HG03571 (cell line): ENCODE measurements at regions not wholly inside any gene's neighbourhood (a gene's known extent, or its start where the extent isn't known, plus 50 kb on each side); places are given as distances from the start of the nearest gene placed in this dataset.

Experiments
- ATAC-seq: cut with Tn5 transposase; IDR thresholded peaks from one replicate; pipeline ENCODE4 v1.9.1; 2021; ENCODE audit not compliant: unreplicated experiment

DNA sequence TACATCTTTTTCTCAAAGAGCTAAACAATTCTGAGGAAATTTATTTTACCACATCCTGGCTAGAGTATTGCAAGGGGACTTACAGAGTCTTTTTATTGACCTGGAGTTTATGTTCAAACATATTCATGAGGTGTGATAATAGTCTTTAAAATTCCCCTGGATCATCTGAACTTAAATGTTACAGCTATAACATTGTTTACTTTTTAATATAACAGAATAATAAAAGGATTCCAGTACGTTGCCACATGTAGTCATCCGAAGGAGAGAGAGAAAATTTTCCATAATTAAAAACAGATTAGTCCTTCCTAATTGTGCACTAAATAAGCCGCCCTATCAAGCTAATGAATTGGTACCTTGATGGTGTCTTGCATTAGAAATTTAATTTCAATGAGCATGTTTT lies 765.4 kb upstream of the MAP3K7 start:
- ATAC-seq = no peak

DNA sequence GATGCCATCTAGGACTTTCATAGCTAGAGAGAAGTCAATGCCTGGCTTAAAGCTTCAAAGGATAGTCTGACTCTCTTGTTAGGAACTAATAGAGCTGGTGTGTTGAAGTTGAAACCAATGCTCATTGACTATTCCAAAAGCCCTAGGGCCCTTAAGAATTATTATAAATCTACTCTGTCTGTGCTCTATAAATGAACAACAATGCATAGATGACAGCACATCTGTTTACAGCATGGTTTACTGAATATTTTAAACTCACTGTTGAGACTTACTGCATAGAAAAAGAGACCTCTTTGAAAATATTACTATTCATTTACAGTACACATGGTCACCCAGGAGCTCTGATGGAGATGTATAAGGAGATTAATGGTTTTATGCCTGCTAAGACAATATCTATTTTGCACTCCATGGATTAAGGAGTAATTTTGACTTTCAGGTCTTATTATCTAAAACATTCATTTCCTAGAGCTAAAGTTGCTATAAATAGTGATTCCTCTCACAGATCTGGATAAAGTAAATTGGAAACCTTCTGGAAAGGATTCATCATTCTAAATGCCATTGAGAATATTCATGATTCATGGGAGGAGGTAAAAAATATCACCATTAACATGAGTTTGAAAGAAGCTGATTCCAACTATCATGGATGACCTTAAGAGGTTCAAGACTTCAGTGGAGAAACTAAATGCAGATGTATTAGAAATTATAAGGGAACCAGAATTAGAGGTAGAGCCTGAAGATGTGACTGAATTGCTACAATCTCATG lies 763.5 kb upstream of the MAP3K7 start:
- ATAC-seq = no peak

- ATAC-seq = no peak
Observed at GRCh38 chr6:91341473-91341872, 754.6 kb upstream of the MAP3K7 start.

GRCh38 chr6:91340896-91341395 lies 754.1 kb upstream of the MAP3K7 start:
- no peak for ATAC-seq

GRCh38 chr6:91337967-91338366 lies 751.1 kb upstream of the MAP3K7 start:
- no peak for ATAC-seq

GRCh38 chr6:91330896-91331295 lies 744.0 kb upstream of the MAP3K7 start:
- ATAC-seq = no peak

DNA sequence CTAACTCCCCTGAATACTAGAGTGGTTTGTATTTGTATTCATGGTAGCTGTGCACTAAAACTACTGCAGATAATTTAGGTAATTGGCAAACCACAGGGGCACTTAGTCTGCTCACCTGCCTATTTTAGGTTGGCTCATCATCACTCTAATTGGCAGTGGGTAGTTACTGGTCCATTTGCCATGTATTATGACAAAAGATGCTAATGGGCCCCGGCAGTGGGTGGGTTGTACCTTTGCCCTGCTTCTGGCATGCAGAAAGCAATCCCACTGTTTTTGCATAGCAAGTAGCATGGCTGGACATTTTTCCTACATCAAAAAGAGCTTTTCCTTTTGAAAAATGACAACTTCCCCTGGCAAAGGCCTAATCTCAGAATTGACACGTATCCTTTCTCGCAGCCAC lies 741.4 kb upstream of the MAP3K7 start:
- no peak for ATAC-seq

DNA sequence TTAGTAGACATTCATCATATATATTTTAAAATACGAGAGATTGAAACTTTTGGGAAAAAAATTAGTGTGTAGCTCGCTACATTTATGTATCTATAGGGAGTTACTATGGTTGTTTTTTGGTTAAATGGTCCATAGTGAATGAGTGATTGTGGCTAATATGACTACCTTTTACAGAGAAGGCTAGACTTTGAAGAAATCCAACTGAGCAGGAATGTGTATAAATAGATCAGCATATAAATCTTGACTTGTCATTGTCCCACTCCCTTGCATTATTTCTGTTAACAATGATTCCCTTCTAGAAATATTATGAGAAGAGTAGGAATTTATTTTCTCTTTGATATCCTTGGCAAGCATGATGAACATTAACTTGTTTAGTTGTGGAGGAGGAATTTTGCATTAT lies 737.8 kb upstream of the MAP3K7 start:
- ATAC-seq = no peak

DNA sequence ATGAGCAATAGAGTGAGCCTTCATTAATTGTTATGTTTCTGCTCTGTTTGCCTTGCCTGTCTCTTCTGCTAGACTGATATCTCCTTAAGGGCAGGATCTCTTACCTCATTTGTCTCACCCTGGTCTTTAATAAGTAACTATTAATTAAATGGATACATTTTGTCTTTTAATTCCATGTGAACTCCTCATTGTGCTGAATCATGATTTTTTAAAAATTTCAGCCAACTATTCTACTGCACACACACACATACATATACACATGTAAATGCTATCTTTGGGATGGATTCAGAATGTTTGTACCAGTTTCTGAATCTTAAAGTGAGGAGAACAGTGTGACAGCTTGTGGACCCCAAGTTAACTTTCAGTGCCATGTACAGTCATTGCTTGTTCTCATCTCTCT lies 731.1 kb upstream of the MAP3K7 start:
- no peak for ATAC-seq

DNA sequence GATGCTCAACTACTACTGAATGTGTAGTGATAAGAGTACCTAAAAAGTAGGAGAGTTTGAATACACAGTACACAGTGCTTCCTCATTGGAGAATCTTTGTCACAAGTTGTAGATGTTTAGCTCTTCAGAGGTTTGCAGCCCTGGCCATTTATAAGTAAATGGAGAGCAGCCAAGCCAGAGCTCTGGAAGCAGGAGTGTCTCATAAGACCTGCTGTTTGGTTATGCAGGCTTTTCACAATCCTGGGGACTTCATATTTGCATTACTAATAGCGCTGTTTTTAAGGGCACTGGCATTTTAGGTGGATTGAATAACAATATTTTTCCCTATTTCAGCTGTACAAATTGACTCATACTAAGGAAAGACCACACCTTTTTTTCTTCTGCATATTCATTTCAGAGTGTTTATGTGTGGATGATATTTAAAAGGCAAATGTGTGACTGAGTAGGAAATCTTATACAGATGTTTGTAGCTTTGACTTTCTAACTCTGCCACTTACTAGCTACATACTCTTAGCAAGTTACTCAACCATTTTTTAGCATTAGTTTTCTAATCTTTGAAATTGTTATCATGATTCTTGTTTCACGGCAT lies 730.5 kb upstream of the MAP3K7 start:
- ATAC-seq = no peak

DNA sequence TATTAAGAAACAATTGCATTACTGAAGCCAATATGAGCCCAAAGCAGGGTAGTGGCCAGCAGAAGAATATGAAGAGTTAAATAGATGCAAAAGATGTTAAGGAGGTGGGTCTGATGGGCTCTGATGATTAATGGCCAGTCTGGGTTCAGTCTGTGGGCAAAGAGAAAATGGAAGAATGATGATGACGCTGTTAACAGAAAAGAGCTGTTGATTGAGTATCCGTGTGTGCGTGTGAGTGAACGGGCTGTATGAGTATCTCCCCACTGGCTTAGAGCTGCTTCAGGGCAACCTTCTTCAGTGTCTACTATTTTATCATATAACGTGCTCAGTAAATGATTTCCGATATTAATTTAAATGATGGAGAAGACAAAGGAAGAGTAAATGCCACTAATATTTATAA lies 723.3 kb upstream of the MAP3K7 start:
- no peak for ATAC-seq

GRCh38 chr6:91305755-91306154 lies 718.9 kb upstream of the MAP3K7 start:
- ATAC-seq = no peak

- ATAC-seq = no peak
Observed at GRCh38 chr6:91304521-91304920, 717.6 kb upstream of the MAP3K7 start.

- ATAC-seq = no peak
Observed at GRCh38 chr6:91303326-91303725, 716.5 kb upstream of the MAP3K7 start.

- ATAC-seq = no peak
Observed at GRCh38 chr6:91299544-91300491, 712.9 kb upstream of the MAP3K7 start.

- ATAC-seq = no peak
Observed at GRCh38 chr6:91298543-91299145, 711.8 kb upstream of the MAP3K7 start.

DNA sequence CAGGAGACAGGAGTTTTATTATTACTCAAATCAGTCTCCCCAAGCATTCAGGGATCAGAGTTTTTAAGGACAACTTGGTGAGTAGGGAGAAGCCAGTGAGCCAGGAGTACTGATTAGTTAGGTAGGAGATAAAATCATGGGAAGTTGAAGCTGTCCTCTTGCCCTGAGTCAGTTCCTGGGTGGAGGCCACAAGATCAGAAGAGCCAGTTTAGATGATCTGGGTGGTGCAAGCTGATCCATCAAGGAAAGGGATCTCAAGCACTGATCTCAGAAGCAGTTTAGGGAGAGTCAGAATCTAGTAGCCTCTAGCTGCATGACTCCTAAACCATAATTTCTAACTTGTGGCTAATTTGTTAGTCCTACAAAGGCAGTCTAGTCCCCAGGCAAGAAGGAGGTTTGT lies 706.5 kb upstream of the MAP3K7 start:
- no peak for ATAC-seq

GRCh38 chr6:91291071-91291470 lies 704.2 kb upstream of the MAP3K7 start:
- ATAC-seq = no peak

- ATAC-seq = no peak
Observed at GRCh38 chr6:91288741-91289140, 701.9 kb upstream of the MAP3K7 start.

- no peak for ATAC-seq
Observed at GRCh38 chr6:91281901-91282300, 695.0 kb upstream of the MAP3K7 start.

GRCh38 chr6:91280494-91280830 lies 693.6 kb upstream of the MAP3K7 start:
- no peak for ATAC-seq
